HCT116 (cell line): ENCODE measurements at regions not wholly inside any gene's neighbourhood (a gene's known extent, or its start where the extent isn't known, plus 50 kb on each side); places are given as distances from the start of the nearest gene placed in this dataset.

ENCODE experiments used
- ATAC-seq: fragments of 200-7000 bp; cut with Tn5 transposase; 2 replicates; pipeline ENCODE4 v1.9.1; 2020; ENCODE audit warnings: mild to moderate bottlenecking, moderate library complexity
- BruUV-seq: library from RNA; stranded (reverse); fragments of 400-500 nt; replicated peaks from 2 replicates; lab custom pipeline; 2021; lab: Mats Ljungman, UMichigan
- CTCF ChIA-PET: fragments of 300-600 bp; sonication (Branson Sonifier 250); formaldehyde crosslinking; loops from one replicate; lab custom pipeline; 2021; ENCODE audit warnings: antibody characterized with exemption; lab: Charles Lee
- POLR2A ChIA-PET: fragments of 300-600, 350-600 bp; sonication (Branson Sonifier 250); formaldehyde crosslinking; loops from one replicate; lab custom pipeline; 2021; ENCODE audit warnings: antibody characterized with exemption; lab: Charles Lee
- RAD21 ChIA-PET, 2 experiments: fragments of 300-600 bp; sonication (Branson Sonifier 250); formaldehyde crosslinking; loops; one replicate each; lab custom pipeline; 2023; ENCODE audit warnings: low total read pairs in 2 of 2; ENCODE audit not compliant: uncharacterized antibody in 2 of 2, unreplicated experiment in 2 of 2, low non-redundant PET in 1 of 2; lab: Charles Lee
- DNase-seq: peaks from one replicate; pipeline ENCODE4 v3.0.0-alpha.2; 2010; ENCODE audit warnings: low read depth, low spot score
- H2AFZ ChIP-seq: fragments of 200-600 bp; shearing (Covaris generic), sonication (generic); 2 replicates; pipeline ENCODE4 v1.6.1; 2017; ENCODE audit warnings: low read depth, mixed run types, mixed read lengths, antibody characterized with exemption, low read length; ENCODE audit not compliant: poor library complexity, severe bottlenecking
- H3K27ac ChIP-seq: 2 replicates; pipeline ENCODE4 v1.5.1; 2012; ENCODE audit warnings: low read depth, low read length
- H3K27me3 ChIP-seq: fragments of 200-600 bp; sonication (generic); 2 replicates; pipeline ENCODE4 v1.6.1; 2016; ENCODE audit warnings: mixed run types, low read length, mixed read lengths; ENCODE audit not compliant: insufficient read depth
- H3K36me3 ChIP-seq, 2 experiments: fragments of 200-500 bp in 1 of 2; fragments of 200-600 bp in 1 of 2; sonication (Bioruptor generic) in 1 of 2; sonication (generic) in 1 of 2; 2 replicates each; pipeline versions ENCODE4 v1.5.1 to v1.6.1; 2014 to 2016; ENCODE audit warnings: low read length in 2 of 2, inconsistent platforms in 1 of 2, mixed read lengths in 1 of 2, mixed run types in 1 of 2; ENCODE audit not compliant: insufficient read depth in 2 of 2, control insufficient read depth in 1 of 2
- H3K4me1 ChIP-seq, 2 experiments: fragments of 200-600 bp in 1 of 2; sonication (generic) in 1 of 2; 2 replicates each; pipeline versions ENCODE4 v1.5.1 to v1.6.1; 2012 to 2017; ENCODE audit warnings: low read length in 2 of 2, inconsistent platforms in 1 of 2, mild to moderate bottlenecking in 1 of 2, mixed read lengths in 1 of 2, mixed run types in 1 of 2, moderate library complexity in 1 of 2; ENCODE audit not compliant: insufficient read depth in 2 of 2, control insufficient read depth in 1 of 2
- H3K4me2 ChIP-seq: fragments of 200-600 bp; sonication (generic); 2 replicates; pipeline ENCODE4 v1.6.1; 2017; ENCODE audit warnings: mixed run types, low read length, mixed read lengths
- H3K4me3 ChIP-seq, 2 experiments: fragments of 200-600 bp in 1 of 2; sonication (generic) in 1 of 2; replicated peaks in 1 of 2; 2 replicates each; pipeline ENCODE4 v1.5.1; 2011 to 2016; ENCODE audit warnings: low read length in 2 of 2, control low read depth in 1 of 2, low read depth in 1 of 2, mild to moderate bottlenecking in 1 of 2, mixed read lengths in 1 of 2, mixed run types in 1 of 2
- H3K79me2 ChIP-seq: fragments of 200-600 bp; sonication (generic); 2 replicates; pipeline ENCODE4 v1.6.1; 2017; ENCODE audit warnings: mild to moderate bottlenecking, mixed run types, low read length, moderate library complexity, mixed read lengths; ENCODE audit not compliant: insufficient read depth
- H3K9ac ChIP-seq: fragments of 200-600 bp; sonication (generic); 2 replicates; pipeline ENCODE4 v1.6.1; 2016; ENCODE audit warnings: low read length, mixed read lengths
- H3K9me2 ChIP-seq: fragments of 200-600 bp; sonication (generic), shearing (Covaris generic); 2 replicates; pipeline ENCODE4 v1.6.1; 2017; ENCODE audit warnings: mixed run types, mild to moderate bottlenecking, moderate library complexity; ENCODE audit not compliant: insufficient read depth
- H3K9me3 ChIP-seq, 2 experiments: fragments of 200-500 bp in 1 of 2; fragments of 200-600 bp in 1 of 2; sonication (Bioruptor generic) in 1 of 2; sonication (generic) in 1 of 2; 2 replicates each; pipeline ENCODE4 v1.6.1; 2014 to 2017; ENCODE audit warnings: low read length in 2 of 2, mixed read lengths in 2 of 2, inconsistent platforms in 1 of 2, low read depth in 1 of 2, mild to moderate bottlenecking in 1 of 2, mixed run types in 1 of 2, moderate library complexity in 1 of 2; ENCODE audit not compliant: control insufficient read depth in 1 of 2, insufficient read depth in 1 of 2
- H4K20me1 ChIP-seq: fragments of 200-600 bp; sonication (generic), shearing (Covaris generic); 2 replicates; pipeline ENCODE4 v1.6.1; 2017; ENCODE audit warnings: mixed run types, mild to moderate bottlenecking, moderate library complexity; ENCODE audit not compliant: insufficient read depth
- CEBPB ChIP-seq: IDR thresholded peaks from 2 replicates; pipeline ENCODE4 v1.6.1; 2012; ENCODE audit warnings: low read depth
- EGR1 ChIP-seq: IDR thresholded peaks from 2 replicates; pipeline ENCODE4 v1.6.1; 2012; ENCODE audit warnings: low read depth
- ELF1 ChIP-seq: IDR thresholded peaks from 2 replicates; pipeline ENCODE4 v1.6.1; 2012; ENCODE audit warnings: low read depth, borderline replicate concordance
- EZH2 ChIP-seq: fragments of 200-600 bp; sonication (generic); IDR thresholded peaks from 2 replicates; pipeline ENCODE4 v1.6.1; 2017; ENCODE audit warnings: antibody characterized with exemption, mixed run types
- EZH2phosphoT487 ChIP-seq: fragments of 200-600 bp; IDR thresholded peaks from 2 replicates; pipeline ENCODE4 v1.6.1; 2018; ENCODE audit warnings: antibody characterized with exemption, borderline replicate concordance
- FOSL1 ChIP-seq: IDR thresholded peaks from 2 replicates; pipeline ENCODE4 v1.6.1; 2012; ENCODE audit warnings: low read depth
- JUND ChIP-seq: IDR thresholded peaks from 2 replicates; pipeline ENCODE4 v1.6.1; 2012
- POLR2A ChIP-seq: IDR thresholded peaks from 2 replicates; pipeline ENCODE4 v1.7.0; 2011; ENCODE audit warnings: borderline replicate concordance; ENCODE audit not compliant: insufficient read depth, insufficient read length; ENCODE audit errors: extremely low read depth
- POLR2AphosphoS5 ChIP-seq: IDR thresholded peaks from 2 replicates; pipeline ENCODE4 v1.6.1; 2011; ENCODE audit warnings: mild to moderate bottlenecking, low read depth, low read length, moderate library complexity
- RAD21 ChIP-seq: IDR thresholded peaks from 2 replicates; pipeline ENCODE4 v1.6.1; 2012; ENCODE audit warnings: low read depth, mild to moderate bottlenecking
- SP1 ChIP-seq: IDR thresholded peaks from 2 replicates; pipeline ENCODE4 v1.6.1; 2012; ENCODE audit warnings: low read depth
- SRF ChIP-seq: IDR thresholded peaks from 2 replicates; pipeline ENCODE4 v1.6.1; 2012; ENCODE audit warnings: low read depth
- intact Hi-C: fragments of 100-400 bp; cut with micrococcal nuclease; formaldehyde crosslinking; loops from 2 replicates; pipeline ENCODE4 v1.10.0; 2022
- TF ChIP-seq, protein P1 (sequence below): IDR thresholded peaks from 2 replicates; pipeline ENCODE4 v1.6.1; 2011; ENCODE audit warnings: mild to moderate bottlenecking, low read length, moderate library complexity; ENCODE audit not compliant: insufficient replicate concordance; ENCODE audit errors: extremely low read depth
- TF ChIP-seq, protein P2 (sequence below): IDR thresholded peaks from 2 replicates; pipeline ENCODE4 v1.6.1; 2012

DNA sequence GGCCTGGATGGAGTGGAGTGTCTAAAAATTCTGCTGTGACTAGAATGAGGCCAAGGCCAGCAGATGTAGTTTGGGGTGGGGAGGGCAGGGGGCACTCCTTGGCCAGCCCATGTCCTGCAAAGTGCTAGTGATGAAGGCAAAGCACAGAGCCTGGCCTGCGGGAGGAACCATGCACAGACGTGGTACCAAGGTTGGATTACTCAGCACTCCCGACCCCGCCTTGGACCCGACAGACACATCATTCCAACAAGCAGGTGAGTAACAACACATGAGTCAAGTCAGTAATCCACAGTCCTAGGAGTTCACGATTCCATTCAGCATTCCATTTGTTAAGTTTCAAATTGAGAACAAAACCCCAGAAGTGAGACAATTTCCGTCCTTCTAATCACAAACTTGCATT, 317.3 kb downstream of the TCERG1L start (continued):
- TF ChIP-seq, protein P1, sequence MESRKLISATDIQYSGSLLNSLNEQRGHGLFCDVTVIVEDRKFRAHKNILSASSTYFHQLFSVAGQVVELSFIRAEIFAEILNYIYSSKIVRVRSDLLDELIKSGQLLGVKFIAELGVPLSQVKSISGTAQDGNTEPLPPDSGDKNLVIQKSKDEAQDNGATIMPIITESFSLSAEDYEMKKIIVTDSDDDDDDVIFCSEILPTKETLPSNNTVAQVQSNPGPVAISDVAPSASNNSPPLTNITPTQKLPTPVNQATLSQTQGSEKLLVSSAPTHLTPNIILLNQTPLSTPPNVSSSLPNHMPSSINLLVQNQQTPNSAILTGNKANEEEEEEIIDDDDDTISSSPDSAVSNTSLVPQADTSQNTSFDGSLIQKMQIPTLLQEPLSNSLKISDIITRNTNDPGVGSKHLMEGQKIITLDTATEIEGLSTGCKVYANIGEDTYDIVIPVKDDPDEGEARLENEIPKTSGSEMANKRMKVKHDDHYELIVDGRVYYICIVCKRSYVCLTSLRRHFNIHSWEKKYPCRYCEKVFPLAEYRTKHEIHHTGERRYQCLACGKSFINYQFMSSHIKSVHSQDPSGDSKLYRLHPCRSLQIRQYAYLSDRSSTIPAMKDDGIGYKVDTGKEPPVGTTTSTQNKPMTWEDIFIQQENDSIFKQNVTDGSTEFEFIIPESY = no peak
- TF ChIP-seq FOSL1 = no peak

DNA sequence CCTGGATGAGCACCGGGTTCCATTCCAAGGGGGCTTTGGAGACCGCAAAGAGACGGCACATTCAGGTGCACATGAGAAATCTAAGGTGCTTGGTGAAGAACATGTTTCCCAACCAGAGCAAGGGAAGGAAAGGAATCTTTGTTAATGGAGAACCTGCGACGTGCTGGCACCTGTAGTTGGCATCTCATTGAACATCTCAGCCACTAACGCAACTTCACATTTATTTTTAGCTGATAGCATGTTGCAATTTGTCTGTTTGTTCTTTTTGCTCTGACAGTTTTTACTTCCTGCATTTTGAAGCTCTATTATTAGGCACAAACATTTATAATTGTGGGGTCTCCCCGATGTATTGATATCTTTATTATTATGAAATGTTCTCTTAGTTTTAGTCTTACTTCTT, 316.7 kb downstream of the TCERG1L start:
- no peak overlapping the region for H3K4me2 ChIP-seq
- no peaks in the 10 kb centered on the region for H3K9me3 ChIP-seq
- H3K9me2 ChIP-seq = no peaks in the 10 kb centered on the region
- DNase-seq (no peak), ATAC-seq (no peak)
- no peak overlapping the region for H3K9ac ChIP-seq
- H3K79me2 ChIP-seq = no peaks in the 10 kb centered on the region
- H3K27ac ChIP-seq = no peak overlapping the region
- BruUV-seq = no TSS peak
- RAD21 ChIA-PET = no interaction called here
- no peaks in the 10 kb centered on the region for H3K36me3 ChIP-seq
- POLR2A ChIA-PET = no interaction called here
- intact Hi-C loops = no loop called here
- TF ChIP-seq EZH2phosphoT487 = no peak
- TF ChIP-seq POLR2A = no peak
- no peak for TF ChIP-seq SP1
- TF ChIP-seq EGR1 = no peak
- TF ChIP-seq EZH2 = no peak
- no peak for TF ChIP-seq CEBPB
- TF ChIP-seq RAD21 = no peak
- no peak for TF ChIP-seq JUND
- no peak for TF ChIP-seq ELF1
- TF ChIP-seq POLR2AphosphoS5 = no peak
- TF ChIP-seq, protein P2, sequence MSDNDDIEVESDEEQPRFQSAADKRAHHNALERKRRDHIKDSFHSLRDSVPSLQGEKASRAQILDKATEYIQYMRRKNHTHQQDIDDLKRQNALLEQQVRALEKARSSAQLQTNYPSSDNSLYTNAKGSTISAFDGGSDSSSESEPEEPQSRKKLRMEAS = no peak
- no peak for TF ChIP-seq SRF
- H3K4me3 ChIP-seq = no peak overlapping the region
- CTCF ChIA-PET = no interaction called here
- no peaks in the 10 kb centered on the region for H3K27me3 ChIP-seq
- no peak overlapping the region for H2AFZ ChIP-seq
- H4K20me1 ChIP-seq = no peaks in the 10 kb centered on the region
- no peaks in the 10 kb centered on the region for H3K4me1 ChIP-seq
